ENCODE measurements at regions not wholly inside any gene's neighbourhood (a gene's known extent, or its start where the extent isn't known, plus 50 kb on each side); places are given as distances from the start of the nearest gene placed in this dataset.

GRCh38 chr21:25330266-25330665 lies 277.0 kb downstream of the MRPL39 start:
- TF ChIP-seq, protein P1, sequence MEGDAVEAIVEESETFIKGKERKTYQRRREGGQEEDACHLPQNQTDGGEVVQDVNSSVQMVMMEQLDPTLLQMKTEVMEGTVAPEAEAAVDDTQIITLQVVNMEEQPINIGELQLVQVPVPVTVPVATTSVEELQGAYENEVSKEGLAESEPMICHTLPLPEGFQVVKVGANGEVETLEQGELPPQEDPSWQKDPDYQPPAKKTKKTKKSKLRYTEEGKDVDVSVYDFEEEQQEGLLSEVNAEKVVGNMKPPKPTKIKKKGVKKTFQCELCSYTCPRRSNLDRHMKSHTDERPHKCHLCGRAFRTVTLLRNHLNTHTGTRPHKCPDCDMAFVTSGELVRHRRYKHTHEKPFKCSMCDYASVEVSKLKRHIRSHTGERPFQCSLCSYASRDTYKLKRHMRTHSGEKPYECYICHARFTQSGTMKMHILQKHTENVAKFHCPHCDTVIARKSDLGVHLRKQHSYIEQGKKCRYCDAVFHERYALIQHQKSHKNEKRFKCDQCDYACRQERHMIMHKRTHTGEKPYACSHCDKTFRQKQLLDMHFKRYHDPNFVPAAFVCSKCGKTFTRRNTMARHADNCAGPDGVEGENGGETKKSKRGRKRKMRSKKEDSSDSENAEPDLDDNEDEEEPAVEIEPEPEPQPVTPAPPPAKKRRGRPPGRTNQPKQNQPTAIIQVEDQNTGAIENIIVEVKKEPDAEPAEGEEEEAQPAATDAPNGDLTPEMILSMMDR (conservative IDR thresholded peaks at IDR 0.05; ENCODE audit: low read depth in 2 of 2) = no peak
- TF ChIP-seq EZH2 (IDR thresholded peaks at IDR 0.05; ENCODE audit: low read depth, unreplicated experiment) (no peak), POLR2AphosphoS5 (IDR thresholded peaks at IDR 0.05; ENCODE audit: low read depth) (no peak)
- TF ChIP-seq, protein P2, sequence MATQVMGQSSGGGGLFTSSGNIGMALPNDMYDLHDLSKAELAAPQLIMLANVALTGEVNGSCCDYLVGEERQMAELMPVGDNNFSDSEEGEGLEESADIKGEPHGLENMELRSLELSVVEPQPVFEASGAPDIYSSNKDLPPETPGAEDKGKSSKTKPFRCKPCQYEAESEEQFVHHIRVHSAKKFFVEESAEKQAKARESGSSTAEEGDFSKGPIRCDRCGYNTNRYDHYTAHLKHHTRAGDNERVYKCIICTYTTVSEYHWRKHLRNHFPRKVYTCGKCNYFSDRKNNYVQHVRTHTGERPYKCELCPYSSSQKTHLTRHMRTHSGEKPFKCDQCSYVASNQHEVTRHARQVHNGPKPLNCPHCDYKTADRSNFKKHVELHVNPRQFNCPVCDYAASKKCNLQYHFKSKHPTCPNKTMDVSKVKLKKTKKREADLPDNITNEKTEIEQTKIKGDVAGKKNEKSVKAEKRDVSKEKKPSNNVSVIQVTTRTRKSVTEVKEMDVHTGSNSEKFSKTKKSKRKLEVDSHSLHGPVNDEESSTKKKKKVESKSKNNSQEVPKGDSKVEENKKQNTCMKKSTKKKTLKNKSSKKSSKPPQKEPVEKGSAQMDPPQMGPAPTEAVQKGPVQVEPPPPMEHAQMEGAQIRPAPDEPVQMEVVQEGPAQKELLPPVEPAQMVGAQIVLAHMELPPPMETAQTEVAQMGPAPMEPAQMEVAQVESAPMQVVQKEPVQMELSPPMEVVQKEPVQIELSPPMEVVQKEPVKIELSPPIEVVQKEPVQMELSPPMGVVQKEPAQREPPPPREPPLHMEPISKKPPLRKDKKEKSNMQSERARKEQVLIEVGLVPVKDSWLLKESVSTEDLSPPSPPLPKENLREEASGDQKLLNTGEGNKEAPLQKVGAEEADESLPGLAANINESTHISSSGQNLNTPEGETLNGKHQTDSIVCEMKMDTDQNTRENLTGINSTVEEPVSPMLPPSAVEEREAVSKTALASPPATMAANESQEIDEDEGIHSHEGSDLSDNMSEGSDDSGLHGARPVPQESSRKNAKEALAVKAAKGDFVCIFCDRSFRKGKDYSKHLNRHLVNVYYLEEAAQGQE (IDR thresholded peaks at IDR 0.05; ENCODE audit: unreplicated experiment) = no peak

Measured in GM23338 (cell line).